GM19240 (cell line): ENCODE measurements at regions not wholly inside any gene's neighbourhood (a gene's known extent, or its start where the extent isn't known, plus 50 kb on each side); places are given as distances from the start of the nearest gene placed in this dataset.
"Not testable (repeated sequence)": the region's sequence is repeated elsewhere in the genome, so short reads cannot be mapped to it uniquely, and the experiment has no call there.

ENCODE experiments used
- DNase-seq: peaks from one replicate; pipeline ENCODE4 v3.0.0; 2011; ENCODE audit warnings: low spot score; ENCODE audit not compliant: insufficient read length

DNA sequence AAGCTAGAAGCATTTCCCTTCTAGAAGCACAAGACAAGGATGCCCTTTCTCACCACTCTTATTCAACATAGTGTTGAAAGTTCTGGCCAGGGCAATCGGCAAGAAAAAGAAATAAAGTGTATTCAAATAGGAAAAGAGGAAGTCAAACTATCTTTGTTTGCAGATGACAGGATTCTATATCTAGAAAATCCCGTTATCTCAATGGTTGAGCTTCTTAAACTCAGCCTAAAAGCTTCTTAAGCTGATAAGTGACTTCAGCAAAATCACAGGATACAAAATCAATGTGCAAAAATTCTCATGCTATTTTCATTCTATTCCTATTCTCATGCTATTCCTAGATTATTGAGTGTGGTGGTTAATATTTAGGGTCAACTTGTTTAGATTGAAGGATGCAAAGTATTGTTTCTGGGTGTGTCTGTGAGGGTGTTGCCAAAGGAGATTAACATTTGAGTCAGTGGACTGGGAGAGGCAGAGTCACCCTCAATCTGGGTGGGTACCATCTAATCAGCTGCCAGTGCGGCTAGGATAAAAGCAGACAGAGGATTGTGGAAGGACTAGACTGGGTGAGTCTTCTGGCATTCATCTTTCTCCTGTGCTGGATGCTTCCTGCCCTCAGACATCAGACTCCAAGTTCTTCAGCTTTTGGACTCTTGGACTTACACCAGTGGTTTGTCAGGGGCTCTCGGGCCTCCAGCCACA, 111.9 kb downstream of the LSMEM1 start:
- not testable (repeated sequence) for DNase-seq

DNA sequence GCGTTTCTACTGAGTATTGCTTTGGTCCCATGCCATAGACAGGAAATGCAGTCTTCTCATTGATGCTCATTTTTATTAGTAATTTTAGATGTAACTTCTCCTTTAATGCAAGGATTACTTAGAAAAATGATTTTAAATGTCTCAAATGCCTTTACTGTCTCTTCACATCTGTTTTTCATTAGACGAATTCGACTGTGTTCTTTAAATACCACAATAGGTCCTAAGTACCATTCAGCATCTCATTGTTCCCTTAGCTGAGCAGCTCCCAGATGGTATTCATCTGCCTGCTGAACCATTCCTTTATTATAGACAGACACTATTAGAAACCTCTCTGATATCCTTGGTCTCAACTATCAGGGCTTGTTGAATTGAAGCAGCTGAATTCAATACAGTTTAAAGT, 113.6 kb downstream of the LSMEM1 start:
- DNase-seq: no peak

DNA sequence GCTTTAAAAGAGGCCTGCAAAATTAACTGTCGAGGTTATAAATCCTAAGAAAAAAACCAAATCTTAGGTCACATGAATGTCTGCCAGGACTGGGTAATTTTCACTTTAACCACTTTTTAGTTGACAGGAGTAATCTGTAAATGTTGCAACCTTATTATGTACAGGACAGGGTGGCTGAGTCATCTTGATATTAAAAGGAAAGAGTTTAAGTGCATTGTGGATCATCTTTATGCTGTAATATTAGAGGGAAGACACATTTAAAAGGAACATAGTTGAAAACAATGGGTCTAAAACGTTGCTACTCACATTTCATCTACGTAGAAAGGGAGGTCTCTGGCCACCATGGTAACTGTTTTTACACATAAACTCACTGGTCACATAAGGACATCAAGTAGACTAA, 115.5 kb downstream of the LSMEM1 start:
- DNase-seq: no peak

DNA sequence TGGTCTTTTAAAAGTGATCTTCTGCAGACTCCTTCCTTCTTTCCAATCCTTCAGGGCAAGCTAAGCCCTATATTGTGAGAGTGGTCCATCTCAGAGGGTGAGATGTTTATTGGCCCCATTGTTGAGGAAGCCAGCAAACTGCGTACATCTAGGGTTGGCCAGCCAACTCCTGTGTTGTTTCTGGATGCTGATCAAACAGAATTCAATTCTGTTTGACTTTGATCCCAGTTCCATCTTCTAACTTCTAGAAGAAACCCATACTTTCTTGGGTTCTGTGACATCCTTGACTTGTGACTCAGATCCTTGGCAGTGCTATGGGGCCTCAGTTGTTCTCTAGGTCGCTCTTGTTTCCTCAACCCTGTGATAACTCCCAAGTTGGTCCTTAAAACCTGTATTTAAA, 116.2 kb downstream of the LSMEM1 start:
- DNase-seq: no peak

DNA sequence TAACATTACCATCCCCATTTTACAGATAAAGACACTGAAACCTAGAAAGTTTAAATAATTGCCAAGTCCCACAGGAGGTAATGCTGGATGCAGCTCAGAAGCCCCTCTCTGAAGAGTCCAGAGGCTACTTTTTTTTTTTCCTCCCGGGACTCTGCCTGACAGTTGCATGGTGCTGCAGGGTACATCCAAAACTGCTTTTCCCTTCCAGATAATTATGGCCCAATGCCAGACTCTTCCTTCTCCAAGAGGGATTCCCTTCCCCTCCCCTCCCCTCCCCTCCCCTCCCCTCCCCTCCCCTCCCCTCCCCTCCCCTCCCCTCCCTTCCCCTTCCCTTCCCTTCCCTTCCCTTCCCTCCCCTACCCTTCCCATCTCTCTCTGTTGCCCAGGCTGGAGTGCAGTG, 122.9 kb downstream of the LSMEM1 start:
- DNase-seq: no peak

DNA sequence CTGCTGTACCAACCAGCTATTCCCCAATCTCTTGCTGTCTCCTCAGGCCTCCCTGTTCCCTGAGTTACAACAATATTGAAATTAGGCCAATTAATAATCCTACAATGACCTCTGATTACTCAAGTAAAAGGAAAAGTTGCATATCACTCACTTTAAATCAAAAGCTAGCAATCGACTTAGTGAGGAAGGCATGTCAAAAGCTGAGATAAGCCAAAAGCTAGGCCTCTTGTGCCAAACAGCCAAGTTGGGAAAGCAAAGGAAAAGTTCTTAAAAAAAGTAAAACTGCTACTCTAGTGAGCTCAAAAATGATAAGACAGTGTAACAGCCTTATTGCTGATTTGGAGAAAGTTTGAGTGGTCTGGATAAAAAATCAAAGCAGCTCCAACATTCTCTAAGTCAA, 129.8 kb downstream of the LSMEM1 start:
- no peak for DNase-seq

DNA sequence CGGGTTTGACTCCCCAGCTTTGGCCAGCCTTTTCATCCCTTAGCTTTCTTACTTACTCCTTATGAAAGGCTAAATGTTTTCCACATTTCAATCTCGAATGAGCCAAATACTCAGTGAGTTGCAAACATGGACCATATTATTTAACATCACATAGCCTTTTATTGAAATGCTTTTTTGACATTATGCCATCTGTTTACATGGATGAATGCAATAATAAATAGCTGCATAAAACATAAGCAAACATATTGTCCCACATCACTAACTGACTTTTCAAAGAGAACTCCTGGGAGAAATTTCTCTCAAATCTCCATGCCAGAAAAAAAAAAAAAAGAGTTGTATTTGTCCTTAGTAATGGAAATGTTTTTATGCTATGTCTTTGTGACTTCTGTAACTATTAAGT, 134.9 kb downstream of the LSMEM1 start:
- DNase-seq: no peak

DNA sequence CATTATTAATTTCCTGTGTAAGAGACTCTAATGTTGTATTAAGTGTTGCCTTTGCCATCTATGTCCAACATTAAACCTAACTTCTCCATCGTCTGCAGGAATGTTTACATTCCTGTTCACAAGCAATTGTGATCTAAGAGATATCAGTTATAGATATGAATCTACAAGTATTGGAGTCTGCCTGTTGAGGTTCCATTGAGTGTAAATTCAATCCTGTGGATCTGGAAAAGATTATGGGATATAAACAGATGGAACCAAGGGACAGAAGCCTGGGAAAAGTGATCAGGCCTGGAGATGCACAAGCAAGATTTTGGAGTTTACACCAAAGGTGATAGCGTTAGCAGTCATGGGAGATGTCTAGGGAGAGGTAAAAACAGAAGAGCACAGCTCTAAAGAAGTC, 135.5 kb downstream of the LSMEM1 start:
- DNase-seq: no peak

DNA sequence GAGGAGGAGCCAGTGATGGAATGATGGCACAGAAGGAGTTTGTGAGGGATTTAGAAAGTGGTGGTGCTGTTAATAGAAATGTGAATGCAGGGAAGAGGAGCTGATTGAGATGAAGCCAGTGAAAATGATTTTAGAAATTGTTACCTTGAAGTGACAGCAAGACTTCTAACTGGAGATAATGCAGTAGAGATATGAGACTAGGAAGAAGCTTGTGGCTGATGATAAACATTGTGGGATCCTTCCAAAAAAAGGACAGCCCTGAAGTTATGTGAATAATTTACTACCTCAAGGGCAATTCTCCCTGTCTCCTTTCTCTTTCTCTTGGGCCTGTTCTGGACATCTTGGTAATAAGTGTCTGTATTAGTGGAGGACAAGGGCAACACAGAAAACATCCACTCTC, 138.6 kb downstream of the LSMEM1 start:
- no peak for DNase-seq

DNA sequence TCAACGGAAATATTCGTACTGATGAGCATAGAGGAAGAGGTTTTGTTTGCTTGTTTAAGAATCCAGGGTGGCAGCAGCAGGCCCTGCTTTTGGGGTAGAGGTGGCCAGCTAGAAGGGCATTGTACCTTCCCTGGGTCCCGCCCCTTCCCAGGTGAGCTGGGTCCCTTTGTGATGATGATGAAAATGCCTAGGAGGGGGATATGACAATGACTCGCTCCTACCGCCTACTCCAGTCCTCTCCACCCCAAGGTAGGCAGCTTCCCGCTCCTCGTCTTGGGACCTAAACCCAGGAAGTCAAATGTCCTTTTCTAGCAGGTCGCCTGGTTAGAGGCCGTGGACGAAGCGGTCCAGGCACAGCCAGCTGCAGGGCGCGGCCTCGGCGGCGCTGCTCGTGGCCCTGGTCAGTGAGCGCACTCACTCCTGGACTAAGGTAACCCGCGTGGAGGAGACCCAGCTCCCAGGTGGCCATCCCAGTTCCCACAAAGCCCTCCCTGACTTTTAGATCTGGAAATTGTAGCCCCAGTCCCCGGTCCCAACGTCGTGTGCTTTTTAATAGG, 141.4 kb downstream of the LSMEM1 start:
- no peak for DNase-seq

DNA sequence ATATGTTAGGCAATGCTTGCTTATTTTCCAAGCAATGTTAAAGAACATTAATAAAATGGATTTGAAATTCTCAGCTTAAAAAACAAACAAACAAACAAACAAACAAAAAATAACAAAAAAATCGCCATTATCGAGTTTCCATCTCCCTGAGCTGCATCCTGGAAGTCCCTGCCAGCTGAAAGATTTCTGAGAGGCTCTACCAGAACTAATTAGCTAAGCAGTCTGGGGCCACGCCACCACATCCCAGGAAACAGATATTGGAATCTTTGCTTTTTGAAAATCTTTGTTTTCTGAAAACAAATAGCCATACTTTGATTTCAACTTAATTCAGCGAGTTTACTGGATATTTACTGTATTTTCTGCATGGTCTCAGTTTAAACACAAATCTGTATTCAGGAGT, 143.6 kb downstream of the LSMEM1 start:
- no peak for DNase-seq

DNA sequence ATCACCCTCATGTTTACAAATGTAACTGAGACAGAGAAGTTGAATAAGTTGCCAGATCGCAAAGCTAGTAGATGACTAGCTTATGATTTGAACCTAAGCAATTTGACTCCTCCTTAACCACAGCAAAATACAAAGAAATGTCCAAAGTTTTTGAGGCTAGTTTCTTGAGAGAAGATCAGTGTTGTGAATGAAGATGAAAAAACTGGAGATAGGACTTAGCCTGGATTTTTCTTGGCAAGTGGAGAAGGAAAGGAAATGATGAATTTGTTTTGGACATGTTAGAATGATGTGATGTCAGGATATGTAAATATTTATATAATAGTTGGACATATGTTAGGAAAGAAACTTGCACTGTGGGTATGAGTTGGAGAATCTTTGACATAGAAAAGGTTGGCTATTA, 149.8 kb downstream of the LSMEM1 start:
- no peak for DNase-seq

DNA sequence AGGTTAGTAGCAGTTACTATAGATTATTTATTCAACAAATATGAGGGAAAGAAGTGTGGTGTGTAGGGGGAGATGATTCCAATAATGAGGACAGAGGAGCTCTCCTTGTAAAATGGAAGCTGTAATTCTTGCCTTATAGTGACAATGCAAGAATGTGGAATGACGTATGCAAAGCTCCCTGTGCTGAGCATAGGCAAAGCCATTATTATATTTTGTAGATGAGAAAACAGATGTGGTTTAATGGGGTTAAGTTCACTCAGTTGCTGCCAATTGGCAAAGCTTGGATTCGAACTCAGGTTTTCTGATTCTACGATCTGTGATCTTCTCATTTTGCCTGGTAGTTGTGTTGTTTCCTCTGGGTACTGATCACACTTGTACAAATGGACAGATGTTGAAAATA, 153.3 kb downstream of the LSMEM1 start:
- DNase-seq: no peak

DNA sequence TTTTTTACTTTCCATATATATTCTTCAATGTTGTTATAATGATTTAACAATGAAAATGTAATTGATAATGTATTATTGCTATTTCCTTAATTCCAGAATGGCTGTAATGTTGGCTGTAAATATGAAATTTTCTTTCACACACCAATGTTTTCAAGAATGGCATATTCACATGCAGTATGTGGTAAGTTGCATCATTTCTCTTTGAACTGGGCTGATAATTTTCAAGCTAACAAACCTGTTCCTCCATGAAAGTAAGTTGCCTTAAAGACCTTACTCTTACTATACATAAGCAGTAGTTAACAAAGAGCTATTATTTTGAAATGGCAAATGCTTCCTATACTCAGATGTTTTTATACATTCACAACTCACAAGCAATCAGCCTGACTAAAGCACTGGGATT, 154.5 kb downstream of the TMEM168 start:
- DNase-seq: no peak

DNA sequence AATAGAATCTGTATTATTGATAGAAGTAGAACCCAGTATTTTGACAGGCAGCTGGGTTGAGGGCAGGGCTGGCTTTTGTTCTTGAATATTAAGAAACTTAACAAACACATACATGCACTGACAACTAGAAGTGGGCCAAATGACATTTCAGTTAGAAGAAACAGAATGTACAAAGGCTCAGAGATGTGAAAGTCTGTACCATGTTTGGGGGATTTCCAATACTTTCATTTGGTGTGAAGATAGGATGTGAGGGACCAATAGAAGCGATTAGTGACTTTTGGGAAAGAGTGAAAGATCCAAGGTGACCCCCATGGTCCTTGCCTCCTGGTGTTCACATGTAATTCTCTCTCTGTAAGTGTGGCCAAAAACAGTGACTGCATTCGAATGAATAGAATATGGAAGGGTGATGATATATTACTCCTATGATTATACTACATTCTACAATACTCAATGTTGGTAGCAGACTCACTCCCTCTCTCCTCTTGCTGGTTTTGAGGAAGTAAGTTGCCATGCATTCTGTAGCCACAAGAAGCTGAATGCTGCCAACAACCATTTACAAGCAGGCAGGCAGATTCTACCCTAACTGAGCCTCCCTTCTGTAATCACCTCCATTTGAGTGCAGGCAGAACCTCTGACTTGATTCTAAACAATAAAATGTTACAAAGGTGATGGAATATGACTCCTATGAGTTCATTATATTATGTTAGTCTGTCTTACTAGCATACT, 151.4 kb downstream of the TMEM168 start:
- no peak for DNase-seq

DNA sequence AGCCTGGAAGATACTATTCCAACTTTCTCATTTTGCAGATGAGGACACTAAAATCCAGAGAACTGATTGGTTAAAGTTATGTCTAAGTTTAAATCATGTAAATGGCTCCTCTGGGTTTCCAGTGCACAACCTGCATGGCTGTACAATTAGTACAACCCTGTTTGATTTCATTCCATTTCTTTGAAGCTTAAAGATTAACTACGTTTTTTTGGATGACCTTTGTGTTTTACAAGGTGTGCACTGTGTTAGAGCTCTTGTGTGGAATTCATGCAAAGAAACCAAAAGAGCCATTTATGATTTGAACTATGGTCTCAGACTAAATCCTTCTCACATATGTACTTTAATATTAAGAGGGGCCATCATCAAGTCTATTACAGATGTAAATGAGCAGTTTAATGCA, 149.5 kb downstream of the TMEM168 start:
- DNase-seq: no peak

DNA sequence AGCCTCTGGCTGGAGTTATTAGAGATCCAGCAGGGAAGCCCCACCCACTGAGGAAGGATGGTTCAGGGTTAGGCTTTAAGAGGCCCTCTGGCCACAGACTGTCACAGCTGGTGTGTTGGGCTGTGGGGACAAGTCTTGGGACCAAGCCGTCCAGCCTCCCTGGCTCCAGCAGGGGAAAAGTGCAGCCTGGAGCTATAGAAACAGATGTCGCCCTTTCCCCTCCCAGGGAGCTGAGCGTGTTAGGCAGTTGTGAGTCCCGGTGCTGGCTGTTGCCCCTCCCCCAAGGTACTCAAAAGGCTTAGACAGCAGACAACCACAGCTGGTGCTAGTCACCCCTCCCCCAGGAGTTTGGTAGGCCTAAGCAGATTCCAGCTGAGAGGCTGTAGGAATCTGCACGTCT, 143.4 kb downstream of the TMEM168 start:
- DNase-seq: no peak

DNA sequence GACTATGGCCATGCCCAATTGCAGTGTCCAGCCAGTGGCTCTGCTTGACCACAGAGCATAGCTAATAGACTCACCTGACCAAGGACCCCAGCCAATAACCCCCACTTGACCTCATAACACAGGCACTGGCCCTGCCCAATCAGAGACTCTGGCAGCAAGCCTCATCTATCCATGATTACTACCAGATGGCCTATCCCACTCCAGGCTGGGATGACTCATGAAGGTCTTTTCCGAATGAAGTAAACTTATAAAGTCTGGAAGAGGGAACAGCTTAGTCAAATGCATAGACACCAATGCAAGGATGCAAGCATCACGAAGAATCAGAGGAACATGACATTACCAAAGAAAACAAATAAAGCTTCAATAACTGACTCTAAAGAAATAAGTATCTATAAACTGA, 141.4 kb downstream of the TMEM168 start:
- DNase-seq: no peak

DNA sequence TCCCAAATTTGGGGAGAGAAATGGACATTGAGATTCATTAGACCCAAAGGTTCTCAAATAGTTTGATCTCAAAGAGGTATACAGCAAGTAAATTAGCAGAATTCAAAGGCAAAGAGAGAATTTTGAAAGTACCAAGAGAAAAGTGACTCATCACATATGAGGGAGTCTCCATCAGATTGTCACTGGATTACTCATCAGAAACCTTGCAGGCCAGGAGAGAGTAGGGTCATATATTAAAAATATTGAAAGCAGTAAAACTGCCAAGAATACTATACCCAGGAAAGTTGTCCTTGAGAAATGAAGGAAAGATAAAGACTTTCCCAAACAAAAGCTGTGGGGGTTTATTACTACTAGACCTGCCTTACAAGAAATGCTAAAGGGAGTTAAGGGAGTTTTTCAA, 140.6 kb downstream of the TMEM168 start:
- no peak for DNase-seq

DNA sequence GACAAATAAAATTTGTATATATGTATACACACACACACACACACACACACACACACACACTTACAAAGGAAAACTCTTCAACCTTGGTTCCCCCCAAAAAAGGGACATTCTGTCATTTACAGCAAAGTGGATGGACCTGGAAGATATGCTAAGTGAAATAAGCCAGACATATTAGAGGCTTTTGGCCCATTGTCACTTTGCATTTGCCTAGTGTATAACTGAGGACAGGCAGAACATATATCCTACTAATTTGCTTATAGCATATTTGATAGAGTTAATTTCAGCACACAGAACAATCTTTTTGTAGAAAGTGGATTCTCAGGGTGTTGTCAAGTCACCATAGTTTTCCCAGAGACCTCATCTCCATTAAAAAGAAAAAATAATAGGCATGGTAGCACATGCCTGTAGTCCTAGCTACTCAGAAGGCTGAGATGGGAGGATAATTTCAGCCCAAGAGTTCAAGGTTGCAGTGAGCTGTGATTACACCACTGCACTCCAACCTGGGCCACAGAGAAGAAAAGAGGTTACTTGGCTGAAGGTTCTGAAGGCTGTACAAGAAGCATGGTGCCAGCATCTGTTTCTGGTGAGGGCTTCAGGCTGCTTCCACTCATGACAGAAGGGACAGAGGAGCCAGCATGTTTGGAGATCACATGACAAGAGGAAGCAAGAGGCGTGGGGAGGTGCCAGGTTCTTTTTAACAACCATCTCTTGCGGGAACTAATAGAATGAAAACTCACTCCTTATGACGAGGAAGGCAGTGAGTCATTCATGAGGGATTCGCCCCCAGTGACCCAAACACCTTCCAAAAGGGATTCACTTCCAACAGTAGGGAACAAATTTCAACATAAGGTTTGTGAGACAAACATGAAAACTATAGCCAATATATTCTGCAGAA, 135.6 kb downstream of the TMEM168 start:
- no peak for DNase-seq

DNA sequence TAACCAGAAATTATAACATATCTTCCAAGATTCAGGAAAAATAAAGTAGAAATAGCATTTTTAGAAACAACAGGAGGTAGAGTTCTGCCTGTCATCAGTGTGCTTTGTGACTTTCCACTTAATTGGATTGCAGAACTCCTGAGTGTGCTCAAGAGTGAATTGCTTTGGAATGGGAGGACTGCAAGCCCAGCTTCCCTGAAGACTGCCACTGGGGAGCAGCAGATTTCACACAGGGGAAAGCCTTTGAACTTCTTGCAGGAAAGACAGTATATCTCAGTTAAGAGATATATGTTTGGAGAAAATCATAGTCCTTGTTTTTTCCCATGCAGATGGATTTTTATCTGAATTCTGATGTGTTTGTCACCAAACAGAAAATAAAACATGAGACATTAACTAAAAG, 124.5 kb downstream of the TMEM168 start:
- DNase-seq: no peak

DNA sequence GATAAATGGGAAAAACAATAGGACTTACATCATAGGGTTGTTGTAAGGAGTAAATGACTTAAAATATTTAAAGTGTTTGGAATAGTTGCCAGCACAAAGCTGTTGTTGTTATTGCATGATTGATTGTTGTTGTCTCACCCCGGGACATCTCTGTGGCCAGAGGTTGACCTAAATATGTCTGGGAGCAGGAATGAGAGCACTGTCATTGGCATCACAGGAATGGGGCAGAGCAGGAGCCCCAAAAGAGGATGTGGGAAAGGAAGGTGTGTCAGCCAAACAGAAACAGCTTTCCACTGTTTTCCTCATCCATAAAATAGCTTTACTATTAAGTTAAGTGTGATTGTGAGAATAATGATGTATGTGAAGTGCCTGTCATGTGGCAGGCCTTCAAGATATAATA, 121.6 kb downstream of the TMEM168 start:
- DNase-seq: no peak
